Activated CD4-positive, alpha-beta T cell treated with anti-CD3 and anti-CD28 coated beads, Interleukin-2, amount 50 U/mL, for 1 hour (primary cell): ENCODE measurements at regions not wholly inside any gene's neighbourhood (a gene's known extent, or its start where the extent isn't known, plus 50 kb on each side); places are given as distances from the start of the nearest gene placed in this dataset.

Experiments used
- DNase-seq: peaks from one replicate; pipeline ENCODE4 v3.0.0-alpha.2; 2020

DNA sequence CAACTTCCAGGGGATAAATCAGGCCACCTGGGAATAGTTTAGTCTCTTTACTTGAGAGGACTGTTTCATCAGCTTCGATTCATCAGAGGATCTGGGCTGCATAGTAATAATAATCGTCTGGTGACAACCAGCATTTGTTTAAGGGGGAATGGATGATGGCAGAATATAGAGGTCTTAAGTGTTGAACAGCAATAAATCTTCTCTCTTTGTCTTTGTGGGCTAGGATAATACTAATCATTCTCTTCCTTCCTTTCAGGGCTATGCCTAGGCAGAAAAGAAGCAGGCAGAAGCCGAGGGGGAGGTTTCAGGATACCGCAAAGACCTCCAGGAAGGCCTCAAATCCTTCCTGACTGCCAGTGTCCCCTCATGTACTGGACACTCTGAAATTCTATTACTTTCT is 150.4 kb upstream of the GAREM1 start:
- DNase-seq = no peak

DNA sequence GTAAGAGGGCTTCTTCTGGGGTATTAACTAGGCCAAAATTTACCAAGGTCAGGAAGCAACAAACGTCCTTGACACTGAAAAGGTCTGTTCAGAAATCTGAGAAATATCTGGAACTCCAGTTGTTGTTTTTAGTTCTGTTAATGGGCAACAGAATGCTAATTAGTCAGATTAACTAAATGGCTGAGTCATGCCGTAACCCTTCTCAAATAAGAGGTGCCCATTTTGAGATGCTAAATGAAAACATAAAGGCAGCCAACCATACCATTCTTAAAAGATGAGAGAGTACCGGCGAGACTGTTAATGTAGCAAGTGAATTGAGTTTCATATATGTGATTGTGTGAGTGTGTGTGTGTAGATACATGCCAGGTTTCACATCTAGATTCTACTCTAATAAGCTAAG is 147.9 kb upstream of the GAREM1 start:
- no peak for DNase-seq

DNA sequence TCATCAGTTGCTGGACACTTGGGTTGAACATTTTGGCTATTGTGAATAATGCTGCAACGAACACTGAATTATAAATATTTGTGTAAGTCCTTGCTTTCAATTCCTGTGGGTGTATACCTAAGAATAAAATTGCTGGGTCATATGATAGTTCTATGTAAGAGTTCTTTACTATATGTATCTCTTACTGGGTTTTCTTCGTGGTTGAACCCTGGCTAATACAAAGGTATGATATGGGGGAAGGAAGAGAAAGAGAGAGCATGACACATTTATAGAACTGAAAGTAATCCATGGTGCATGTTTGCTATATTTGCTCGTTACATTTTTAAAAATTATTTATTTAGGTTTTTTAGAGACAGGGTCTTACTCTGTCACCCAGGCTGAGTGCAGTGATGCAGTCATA is 143.1 kb upstream of the GAREM1 start:
- no peak for DNase-seq

DNA sequence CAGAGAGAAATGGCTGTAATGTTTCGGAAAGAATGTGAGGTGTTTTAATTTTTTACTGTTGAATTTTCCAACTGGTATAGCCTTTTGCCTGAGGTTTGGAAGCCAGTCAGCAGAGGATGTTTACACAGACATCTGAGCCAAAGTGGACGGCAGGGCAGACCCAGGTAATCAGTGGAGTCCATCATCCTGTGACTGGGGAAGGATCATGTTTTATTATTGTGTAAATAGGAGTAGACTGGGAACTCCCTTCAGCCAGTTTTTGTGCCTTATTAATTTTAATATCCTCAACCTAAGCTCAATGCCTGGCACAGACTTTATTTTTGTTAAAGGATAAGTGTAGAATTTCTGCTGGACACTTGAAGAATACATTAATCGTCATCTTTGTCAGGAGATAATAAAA is 142.0 kb upstream of the GAREM1 start:
- DNase-seq = no peak

DNA sequence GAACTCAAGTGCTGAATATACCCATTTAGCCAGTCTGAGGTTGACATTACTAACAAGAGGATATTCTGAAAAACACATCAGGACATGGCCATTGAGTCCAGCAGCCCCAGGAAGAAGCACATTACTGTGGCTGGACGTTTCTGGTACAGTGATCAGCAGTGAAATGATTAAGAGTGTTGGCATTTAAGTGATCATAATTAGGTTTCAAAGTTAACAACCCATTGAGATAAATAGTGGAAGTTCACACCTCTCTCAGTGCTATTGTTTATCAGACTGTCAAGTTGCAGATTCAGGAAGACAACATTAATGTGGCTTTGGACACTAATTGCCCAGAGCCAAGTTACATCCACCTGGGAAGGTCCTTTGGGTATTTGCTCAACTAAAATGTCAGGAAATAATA is 139.5 kb upstream of the GAREM1 start:
- DNase-seq = no peak

DNA sequence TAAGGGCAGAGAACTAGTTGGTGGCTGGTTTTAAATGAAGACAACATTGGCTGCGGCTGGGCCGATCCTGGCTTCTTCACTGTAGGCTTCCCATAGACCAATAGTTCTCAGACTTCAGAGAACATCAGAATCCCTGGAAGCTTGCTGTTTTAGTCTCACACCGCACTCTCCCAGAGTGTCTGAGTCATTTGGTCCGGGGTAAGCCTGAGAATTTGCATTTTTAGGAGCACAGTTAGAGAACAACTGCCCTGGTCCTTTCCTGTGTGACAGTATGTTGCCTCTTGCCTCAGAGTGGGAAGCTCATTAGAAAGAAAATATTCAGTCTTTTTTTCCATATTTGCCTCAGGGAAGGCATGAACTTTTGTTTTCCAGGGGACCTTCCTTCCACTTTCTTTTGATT is 137.1 kb upstream of the GAREM1 start:
- DNase-seq = no peak

DNA sequence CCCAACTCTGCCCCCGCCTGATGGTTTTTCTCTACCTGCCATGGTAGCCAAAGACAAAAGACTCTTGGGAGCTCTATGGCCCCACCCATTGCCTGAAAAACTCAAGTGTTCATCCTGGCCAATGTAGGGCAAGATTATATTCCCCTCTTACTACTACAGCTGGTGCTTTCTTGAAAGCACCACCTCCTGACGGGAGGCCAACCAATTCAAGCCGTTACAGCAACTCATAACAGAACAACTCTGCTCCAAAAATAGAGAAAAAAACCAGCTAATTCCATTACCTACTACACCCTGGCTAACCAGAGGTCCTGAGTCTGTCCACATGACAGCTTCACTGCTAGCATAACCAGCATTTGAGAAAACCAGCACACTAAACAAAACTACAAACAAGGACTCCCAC is 127.5 kb upstream of the GAREM1 start:
- DNase-seq = no peak

DNA sequence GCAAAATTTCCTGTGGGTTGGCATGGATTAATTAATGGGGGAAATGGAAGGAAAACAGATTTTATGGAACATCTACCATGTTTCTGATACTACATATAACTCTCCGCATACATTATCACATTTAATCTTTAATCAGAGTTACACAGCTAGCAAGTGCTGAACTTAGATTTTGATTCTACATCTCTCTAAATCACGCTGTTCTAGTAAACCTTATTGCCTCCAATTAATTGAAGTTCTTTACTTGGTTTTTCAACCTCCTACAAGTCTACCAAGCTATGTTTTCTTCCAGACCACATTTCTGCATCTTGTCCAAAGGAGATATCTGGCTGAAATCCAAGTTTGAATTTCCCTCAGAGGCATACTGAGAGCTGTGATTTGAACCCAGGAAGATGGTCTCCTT is 125.8 kb upstream of the GAREM1 start:
- DNase-seq = no peak

DNA sequence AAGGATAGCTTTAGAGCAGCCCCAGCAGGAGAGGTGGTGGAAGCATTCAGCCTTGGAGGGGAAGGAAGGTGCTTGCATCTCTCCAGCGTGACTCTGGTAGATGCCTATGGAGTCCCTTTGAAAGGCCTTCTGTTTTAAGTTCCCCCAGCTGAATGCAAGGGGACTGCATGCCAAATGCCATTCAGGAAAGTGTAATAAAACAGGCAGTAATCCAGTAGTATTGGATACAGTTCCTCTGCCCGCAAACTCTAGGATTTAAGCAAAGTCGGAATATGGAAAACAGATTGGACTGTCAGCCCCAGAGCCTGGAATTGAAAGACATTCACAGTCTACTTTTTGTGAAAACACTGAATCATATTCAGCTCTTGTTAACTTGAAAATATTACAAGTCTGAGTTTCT is 125.2 kb upstream of the GAREM1 start:
- no peak for DNase-seq

DNA sequence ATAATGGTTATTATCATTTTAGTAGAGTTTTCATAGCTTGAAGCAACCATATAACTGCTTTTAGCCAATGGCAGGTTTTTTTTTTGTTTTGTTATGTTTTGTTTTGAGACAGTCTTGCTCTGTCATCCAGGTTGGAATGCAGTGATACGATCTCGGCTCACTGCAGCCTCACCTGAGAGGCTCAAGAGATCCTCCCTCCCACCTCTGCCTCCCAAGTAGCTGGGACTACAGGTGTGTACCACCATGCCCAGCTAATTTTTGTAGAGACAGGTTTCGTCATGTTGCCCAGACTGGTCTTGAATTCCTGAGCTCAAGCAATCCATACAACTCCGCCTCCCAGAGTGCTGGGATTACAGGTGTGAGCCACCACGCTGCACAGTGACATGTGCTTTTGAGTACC is 117.5 kb upstream of the GAREM1 start:
- DNase-seq = no peak

DNA sequence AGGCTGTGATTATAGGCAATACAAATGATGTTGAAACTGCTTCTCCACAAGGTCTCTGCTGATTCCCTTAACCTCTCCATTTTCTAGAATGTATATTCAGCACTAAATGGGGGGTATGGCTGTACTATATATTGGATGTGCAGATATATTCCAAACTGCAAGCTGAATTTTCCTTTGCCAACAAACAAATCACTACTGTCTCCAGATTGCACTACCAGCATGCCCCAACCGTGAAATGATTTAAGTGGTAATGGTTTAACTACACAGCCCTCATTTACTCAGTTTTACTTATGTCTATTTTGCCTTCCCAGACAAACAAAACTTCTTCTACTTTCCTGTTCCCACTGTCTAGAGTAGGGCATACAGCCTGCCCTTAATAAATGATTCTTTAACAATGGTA is 112.7 kb upstream of the GAREM1 start:
- no peak for DNase-seq

DNA sequence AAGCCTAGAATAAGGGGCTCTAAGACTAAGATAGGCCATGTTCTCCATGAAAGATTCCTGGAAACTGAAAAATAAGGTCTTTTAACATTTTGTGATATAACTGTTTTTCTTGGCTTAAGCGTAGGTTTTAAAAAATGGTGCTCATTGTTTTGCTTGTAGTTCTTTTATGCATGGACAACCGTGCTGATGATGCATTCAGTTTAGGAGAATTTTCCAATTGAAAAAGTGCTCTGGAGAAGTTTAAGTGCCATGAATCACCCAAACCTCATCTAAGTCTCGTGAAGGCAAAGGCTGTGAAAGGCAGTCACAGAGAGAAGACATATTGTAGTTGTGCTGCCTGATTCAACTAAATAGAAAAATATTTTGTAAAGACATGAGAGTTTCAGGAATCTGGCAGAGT is 111.8 kb upstream of the GAREM1 start:
- DNase-seq = no peak

DNA sequence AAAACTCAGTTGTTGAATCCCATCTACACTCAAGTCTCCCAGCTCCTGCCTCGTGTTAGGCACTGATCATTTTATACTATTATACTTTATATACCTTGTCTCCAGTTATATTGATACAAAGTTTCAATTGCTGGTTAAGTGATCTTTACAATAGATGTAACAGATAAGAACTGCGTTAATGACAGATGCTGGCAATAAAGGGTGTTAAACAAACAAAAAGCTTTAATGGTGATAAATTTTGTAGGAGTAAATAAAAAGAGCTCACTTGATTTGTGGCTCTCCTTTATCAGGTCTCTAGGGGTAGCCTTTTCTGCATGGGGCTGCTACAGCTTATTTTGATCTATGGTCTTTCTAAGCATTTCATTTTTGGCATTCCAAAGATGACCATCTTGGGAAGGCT is 106.9 kb upstream of the GAREM1 start:
- no peak for DNase-seq

DNA sequence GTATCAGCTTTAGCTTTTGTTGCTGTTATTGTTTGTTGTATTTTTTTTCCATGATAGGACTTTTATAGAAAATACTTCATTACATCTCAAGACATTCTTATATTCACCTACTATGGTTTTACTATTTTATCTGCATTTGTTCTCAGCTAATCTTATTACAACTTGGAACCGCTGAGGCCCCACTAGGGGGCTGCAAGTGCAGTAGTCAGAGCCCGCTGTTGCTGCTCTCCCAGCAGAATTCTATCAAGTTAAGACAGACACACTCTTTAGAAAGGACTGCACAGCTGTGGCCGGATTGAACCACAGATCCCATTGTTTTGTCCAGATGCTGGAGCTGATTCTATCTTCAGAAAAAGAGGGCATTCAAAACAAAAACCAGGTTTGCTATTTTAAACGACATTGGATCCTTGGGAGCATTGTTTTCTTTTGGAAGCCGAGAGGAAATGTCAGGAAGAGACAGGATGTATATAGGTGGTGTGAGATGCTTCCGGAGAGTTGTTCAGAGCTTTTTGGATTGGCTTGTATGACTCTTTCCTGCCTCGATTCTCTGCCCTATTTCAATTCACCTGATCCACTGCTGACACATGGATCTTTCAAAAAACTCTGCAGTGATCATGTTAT is 105.7 kb upstream of the GAREM1 start:
- DNase-seq = no peak

DNA sequence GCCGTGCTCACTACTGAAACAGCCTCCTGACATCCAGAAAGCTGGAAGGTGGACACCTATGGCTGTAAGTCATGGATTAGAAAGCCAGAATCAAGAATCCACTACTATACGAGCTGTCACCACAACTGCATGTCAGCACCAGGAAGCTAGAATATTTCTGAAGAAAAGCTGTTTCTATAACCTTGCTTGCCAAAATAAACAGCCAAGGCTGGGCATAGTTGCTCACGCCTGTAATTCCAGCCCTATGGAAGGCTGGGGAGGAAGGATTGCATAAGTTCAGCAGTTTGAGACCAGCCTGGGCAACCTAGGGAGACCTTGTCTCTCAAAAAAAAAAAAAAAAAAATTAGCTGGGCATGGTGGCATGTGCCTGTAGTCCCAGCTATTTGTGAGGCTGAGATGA is 96.3 kb upstream of the GAREM1 start:
- no peak for DNase-seq

DNA sequence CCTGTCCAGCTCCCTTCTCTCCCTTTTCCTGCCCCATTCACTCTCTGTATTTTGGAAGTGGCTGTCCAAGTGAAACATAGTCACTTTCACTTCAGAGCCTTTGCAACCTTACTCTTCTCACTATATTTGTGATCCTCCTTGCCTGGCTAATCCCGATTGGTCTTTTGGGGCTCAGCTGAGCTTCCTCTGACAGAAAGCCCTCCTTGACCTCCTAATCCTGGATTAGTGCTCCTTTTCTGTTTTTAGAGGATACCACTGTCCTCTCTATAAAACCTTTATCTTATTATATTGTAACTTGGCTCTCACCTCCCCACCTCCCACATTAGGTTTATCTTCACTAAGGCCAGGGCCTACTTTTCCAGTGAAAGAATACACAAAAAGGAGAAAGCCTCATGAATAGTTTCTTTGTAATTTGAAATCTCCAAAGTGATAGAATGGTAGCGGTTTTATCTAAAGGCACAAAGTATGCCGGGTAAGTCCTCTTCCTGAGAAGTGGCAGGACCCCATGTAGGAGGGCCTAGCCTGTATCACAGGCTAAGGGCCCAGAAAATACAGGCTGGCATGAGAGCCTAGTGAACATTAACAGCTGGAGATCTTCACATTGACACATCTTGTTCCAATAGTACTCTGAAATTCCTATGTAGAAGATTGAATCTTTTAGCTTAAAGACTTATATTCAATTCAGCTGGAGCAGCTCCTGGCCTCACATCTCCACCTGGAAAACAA is 83.1 kb upstream of the GAREM1 start:
- no peak for DNase-seq

DNA sequence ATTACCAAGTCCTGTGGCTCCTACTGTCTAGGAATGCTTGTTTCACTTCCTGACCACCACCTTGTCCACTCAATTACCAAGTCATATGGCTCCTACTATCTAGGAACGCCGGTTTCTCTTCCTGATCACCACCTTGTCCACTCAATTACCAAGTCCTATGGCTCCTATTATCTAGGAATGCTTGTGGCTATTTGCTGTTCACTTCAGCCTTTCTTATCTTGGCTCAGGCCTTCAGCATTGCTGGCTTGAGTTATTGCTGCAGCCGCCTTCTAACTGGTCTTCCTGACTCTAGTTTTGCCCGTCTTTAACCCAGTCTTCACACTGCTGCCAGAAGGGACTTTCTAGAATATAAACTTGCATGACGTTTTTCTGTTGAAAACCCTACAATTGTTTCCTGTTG is 82.5 kb upstream of the GAREM1 start:
- DNase-seq = no peak

DNA sequence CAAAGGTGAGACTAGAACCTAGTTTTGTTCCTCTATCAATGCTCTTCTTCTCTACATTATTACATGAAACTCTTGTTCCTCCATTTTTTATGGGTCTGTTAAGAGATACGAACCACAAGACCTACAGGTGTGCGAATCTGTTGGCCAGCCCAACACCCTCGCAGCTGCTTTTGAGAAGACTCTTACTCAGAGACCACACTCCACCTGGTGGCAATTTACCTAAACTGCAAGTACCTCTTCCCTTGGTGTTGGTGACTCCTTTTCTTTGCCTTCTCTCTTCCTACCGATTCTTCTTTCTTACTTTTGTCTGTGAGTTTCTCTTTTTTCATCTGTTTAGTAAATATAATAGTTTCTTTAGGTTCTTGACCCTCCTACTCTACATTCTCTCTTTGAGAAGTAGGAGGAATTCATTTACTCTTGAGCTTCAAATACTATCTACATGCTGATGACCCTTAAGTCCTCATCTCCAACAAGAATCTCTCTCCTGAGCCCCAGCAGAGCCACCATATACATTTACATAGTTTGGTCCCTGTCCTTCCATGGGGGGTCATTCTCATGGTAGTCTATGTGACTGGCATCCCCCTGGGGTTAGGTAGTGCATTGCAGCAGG is 81.8 kb upstream of the GAREM1 start:
- DNase-seq = peak; percentile 44

DNA sequence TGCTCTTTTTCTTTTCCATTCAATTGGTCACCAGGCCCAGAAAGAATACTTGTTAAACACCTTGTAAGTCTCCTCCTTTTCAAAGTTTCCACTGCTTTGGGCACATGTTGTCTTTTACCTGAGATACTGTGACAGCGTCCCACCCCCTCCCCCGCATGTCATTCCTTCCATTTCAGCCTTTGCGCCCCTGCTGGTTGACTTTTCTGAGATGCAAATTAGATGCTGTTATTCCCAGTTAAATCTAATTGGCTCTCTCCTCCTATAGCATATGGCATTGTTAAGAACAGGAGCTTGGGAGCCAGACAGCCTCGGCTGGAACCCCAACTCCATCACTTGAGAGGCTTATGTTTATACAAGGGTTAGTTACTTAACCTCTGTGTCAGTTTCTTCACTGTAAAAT is 80.3 kb upstream of the GAREM1 start:
- no peak for DNase-seq

DNA sequence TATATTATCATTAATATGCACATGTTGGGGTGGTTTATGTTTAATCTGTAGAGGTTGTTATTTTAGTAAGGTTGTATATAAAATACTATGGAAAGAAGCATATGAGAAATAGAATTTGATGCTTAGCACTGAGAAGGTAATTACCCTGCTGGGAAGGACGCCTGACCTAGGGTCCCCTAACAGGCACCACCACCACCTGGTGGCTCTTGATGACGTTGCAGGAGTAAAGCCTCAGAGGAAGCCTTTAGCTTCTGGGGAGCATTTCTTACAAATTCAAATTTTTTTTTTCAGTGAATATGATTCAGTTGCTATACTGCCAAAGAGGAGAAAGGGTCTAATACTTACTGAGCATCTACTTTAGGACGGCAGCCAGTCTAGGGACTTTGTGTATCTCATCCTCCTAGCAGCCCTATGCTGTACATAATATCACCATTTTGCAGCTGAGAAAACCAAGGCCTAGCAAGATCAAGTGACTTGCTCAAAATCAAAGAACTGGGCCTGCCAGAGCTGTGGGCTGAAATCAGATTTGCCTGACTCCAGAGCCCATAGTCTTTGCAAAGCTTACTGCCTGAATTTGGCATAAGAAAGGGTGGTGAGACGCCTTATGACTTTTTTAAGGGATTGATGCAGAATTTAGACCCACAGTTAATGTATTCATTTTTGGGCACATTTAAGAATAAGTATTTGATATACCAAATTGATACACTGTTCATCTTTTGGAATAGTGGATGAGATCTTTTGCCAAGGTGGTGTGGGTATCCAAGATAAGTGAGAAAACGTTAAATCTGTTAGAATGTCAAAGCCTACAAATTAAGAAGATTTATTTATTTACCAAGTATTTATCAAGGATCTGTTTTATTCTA is 78.8 kb upstream of the GAREM1 start:
- peak; percentile 34 for DNase-seq

DNA sequence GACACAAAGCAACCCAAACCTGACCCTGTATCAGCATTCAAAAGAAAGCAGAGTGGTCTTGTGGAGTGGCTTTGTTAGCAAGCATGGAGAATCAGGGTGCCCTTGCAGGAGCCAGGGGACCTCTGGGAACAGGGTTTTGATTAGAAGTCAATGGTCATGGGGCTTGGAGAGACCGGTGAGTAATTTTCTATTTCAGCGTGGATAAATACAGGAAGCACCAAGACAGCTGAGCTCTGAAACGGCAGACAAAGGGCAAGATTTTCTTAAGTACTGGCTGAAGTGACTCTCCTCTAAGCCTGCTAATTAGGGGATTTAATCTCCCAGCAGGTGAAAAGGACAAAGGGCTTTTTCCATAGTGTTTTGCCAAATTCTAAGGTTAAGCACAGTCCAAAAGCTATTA is 78.0 kb upstream of the GAREM1 start:
- no peak for DNase-seq

DNA sequence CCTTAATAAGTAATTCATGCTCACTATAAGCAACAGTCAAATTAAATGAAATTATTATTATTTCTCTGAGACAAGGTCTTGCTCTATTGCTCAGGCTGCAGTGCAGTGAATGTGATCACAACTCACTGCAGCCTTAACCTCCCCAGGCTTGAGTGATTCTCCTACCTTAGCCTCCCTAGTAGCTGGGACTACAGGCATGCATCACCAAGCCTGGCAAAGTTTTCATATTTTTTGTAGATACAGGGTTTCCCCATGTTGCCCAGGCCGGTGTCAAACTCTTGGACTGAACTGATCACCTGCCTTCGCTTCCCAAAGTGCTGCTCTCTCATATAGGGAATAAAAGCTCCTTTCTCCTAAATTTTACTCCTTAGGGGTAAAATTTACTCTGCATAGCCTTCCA is 74.9 kb upstream of the GAREM1 start:
- no peak for DNase-seq

DNA sequence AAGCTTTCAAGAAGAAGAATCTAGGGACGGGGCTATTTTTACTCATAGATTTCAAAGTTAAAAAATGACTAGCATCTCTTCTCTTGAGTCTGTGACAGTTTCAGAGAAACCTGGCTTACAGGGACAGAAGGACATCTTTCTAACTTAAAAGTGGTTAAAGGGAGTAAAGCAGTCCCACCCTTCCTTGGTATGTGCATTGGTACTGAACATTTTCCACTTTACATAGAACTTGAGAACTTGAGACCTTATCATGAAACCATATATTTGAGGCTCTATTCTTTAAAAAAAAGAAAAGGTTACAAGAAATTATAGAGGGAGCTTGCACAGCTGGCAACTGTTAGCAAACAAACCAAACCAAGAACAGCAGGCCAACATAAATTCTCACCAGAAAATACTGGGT is 73.4 kb upstream of the GAREM1 start:
- DNase-seq = no peak
